Neural cell (in vitro differentiated cells): ENCODE measurements at regions not wholly inside any gene's neighbourhood (a gene's known extent, or its start where the extent isn't known, plus 50 kb on each side); places are given as distances from the start of the nearest gene placed in this dataset.

Source experiments
- H2AFZ ChIP-seq: fragments of 200-600, 300-800 bp; sonication (generic), shearing (Covaris generic); 2 replicates; pipeline ENCODE4 v1.6.0; 2014; ENCODE audit warnings: low read depth, mild to moderate bottlenecking, antibody characterized with exemption, low read length, moderate library complexity
- H3F3A ChIP-seq: fragments of 200-600 bp; shearing (Covaris generic); 2 replicates; pipeline ENCODE4 v1.6.1; 2016; ENCODE audit warnings: mild to moderate bottlenecking, moderate library complexity, mixed read lengths, antibody characterized with exemption, low read length; ENCODE audit not compliant: insufficient read depth, poor library complexity, severe bottlenecking
- H3K27ac ChIP-seq: fragments of 200-600, 300-800 bp; sonication (generic), shearing (Covaris generic); 2 replicates; pipeline ENCODE4 v1.5.1; 2014; ENCODE audit warnings: mild to moderate bottlenecking, low read length, moderate library complexity
- H3K27me3 ChIP-seq: fragments of 300-800, 200-600 bp; sonication (generic), shearing (Covaris generic); 2 replicates; pipeline ENCODE4 v1.6.0; 2014; ENCODE audit warnings: mild to moderate bottlenecking, low read depth, low read length, moderate library complexity; ENCODE audit not compliant: insufficient read depth
- H3K36me3 ChIP-seq: fragments of 300-800, 200-600 bp; sonication (generic), shearing (Covaris generic); 2 replicates; pipeline ENCODE4 v1.5.1; 2014; ENCODE audit warnings: mild to moderate bottlenecking, antibody characterized with exemption, low read length, moderate library complexity; ENCODE audit not compliant: insufficient read depth
- H3K4me2 ChIP-seq: fragments of 300-800, 200-600 bp; sonication (generic), shearing (Covaris generic); 2 replicates; pipeline ENCODE4 v1.6.0; 2014; ENCODE audit warnings: mild to moderate bottlenecking, low read length
- H3K4me3 ChIP-seq: fragments of 300-800, 200-600 bp; sonication (generic), shearing (Covaris generic); 2 replicates; pipeline ENCODE4 v1.5.1; 2014; ENCODE audit warnings: mild to moderate bottlenecking, low read length, moderate library complexity
- H3K79me2 ChIP-seq: fragments of 200-600 bp; shearing (Covaris generic); replicated peaks from 2 replicates; pipeline ENCODE4 v1.6.0; 2014; ENCODE audit warnings: mild to moderate bottlenecking, low read length, moderate library complexity; ENCODE audit not compliant: insufficient read depth
- H3K9ac ChIP-seq: fragments of 300-800, 200-600 bp; sonication (generic), shearing (Covaris generic); 2 replicates; pipeline ENCODE4 v1.6.1; 2016; ENCODE audit warnings: mild to moderate bottlenecking, low read length, mixed read lengths
- H3K9me2 ChIP-seq: fragments of 200-600 bp; shearing (Covaris generic); 2 replicates; pipeline ENCODE4 v1.6.1; 2016; ENCODE audit warnings: mild to moderate bottlenecking, low read length, mixed read lengths; ENCODE audit not compliant: insufficient read depth
- H3K9me3 ChIP-seq: fragments of 200-600, 300-800 bp; sonication (generic), shearing (Covaris generic); 2 replicates; pipeline ENCODE4 v1.6.1; 2016; ENCODE audit warnings: mild to moderate bottlenecking, mixed run types, low read length, moderate library complexity, mixed read lengths
- H4K20me1 ChIP-seq: fragments of 200-600 bp; shearing (Covaris generic); 2 replicates; pipeline ENCODE4 v1.6.1; 2016; ENCODE audit warnings: mild to moderate bottlenecking, mixed run types; ENCODE audit not compliant: insufficient read depth
- EP300 ChIP-seq: fragments of 450-650 bp; conservative IDR thresholded peaks from 2 replicates; pipeline ENCODE4 v1.6.1; 2014; ENCODE audit warnings: antibody characterized with exemption, mild to moderate bottlenecking, moderate library complexity; ENCODE audit not compliant: poor library complexity, severe bottlenecking
- EZH2 ChIP-seq: fragments of 200-600, 300-800 bp; shearing (Covaris generic), sonication (generic); IDR thresholded peaks from 2 replicates; pipeline ENCODE4 v1.6.1; 2014; ENCODE audit warnings: antibody characterized with exemption, low read length, borderline replicate concordance, mild to moderate bottlenecking; ENCODE audit not compliant: insufficient read depth, poor library complexity, severe bottlenecking
- POLR2AphosphoS5 ChIP-seq: IDR thresholded peaks from 2 replicates; pipeline ENCODE4 v1.6.1; 2012
- RAD21 ChIP-seq: fragments of 450-650 bp; conservative IDR thresholded peaks from 2 replicates; pipeline ENCODE4 v1.6.1; 2014; ENCODE audit warnings: antibody characterized with exemption, mild to moderate bottlenecking, moderate library complexity
- SMC3 ChIP-seq: fragments of 450-650 bp; conservative IDR thresholded peaks from 2 replicates; pipeline ENCODE4 v1.6.1; 2014; ENCODE audit warnings: antibody characterized with exemption, mild to moderate bottlenecking, moderate library complexity; ENCODE audit not compliant: poor library complexity
- TAF1 ChIP-seq: IDR thresholded peaks from 2 replicates; pipeline ENCODE4 v1.6.1; 2012; ENCODE audit warnings: low read depth
- TF ChIP-seq, protein P1 (sequence below): IDR thresholded peaks from 2 replicates; pipeline ENCODE4 v1.6.1; 2012; ENCODE audit warnings: borderline replicate concordance
- TF ChIP-seq, protein P2 (sequence below): fragments of 450-650 bp; IDR thresholded peaks from 2 replicates; pipeline ENCODE4 v1.5.1; 2014; ENCODE audit warnings: antibody characterized with exemption, mild to moderate bottlenecking, moderate library complexity; ENCODE audit not compliant: poor library complexity, severe bottlenecking

DNA sequence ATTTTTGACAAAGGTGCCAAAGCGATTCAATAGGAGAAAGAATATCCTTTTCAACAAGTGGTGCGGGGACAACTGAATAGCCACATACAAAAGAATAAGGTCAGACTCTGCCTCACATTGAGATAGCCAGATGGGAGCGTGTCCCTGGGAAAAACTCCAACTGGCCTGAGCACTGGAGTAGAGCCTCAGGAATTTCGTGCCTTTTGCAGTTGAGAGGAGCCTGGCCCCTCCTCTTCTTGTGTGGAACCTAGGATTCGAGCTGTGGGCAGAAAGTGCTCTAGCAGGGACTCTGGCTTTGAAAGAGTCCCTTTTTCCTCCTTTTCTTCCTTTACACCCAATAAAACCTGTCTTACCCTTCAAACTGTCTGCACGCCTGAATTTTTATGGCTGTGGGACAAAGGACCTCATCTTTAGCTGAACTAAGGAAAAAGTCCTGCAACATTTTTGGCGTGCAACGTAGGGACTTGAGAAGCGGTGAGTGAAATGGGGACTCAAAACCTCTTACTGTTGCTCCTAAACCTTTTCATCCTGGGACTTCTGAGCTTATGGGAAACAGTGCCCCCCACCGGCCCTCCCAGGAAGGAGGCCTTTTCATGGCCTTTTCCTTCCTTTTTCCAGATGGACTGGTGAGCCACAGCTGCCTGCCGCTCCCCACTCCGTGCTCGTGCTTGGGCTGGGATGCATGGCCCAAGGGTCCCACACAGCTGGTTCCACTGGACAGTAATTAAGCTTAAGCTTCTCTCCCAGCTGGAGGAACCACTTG, 68.6 kb downstream of the BMP15 start (continued):
- TF ChIP-seq, protein P1, sequence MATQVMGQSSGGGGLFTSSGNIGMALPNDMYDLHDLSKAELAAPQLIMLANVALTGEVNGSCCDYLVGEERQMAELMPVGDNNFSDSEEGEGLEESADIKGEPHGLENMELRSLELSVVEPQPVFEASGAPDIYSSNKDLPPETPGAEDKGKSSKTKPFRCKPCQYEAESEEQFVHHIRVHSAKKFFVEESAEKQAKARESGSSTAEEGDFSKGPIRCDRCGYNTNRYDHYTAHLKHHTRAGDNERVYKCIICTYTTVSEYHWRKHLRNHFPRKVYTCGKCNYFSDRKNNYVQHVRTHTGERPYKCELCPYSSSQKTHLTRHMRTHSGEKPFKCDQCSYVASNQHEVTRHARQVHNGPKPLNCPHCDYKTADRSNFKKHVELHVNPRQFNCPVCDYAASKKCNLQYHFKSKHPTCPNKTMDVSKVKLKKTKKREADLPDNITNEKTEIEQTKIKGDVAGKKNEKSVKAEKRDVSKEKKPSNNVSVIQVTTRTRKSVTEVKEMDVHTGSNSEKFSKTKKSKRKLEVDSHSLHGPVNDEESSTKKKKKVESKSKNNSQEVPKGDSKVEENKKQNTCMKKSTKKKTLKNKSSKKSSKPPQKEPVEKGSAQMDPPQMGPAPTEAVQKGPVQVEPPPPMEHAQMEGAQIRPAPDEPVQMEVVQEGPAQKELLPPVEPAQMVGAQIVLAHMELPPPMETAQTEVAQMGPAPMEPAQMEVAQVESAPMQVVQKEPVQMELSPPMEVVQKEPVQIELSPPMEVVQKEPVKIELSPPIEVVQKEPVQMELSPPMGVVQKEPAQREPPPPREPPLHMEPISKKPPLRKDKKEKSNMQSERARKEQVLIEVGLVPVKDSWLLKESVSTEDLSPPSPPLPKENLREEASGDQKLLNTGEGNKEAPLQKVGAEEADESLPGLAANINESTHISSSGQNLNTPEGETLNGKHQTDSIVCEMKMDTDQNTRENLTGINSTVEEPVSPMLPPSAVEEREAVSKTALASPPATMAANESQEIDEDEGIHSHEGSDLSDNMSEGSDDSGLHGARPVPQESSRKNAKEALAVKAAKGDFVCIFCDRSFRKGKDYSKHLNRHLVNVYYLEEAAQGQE, result no peak
- TF ChIP-seq TAF1 (no peak), RAD21 (no peak)

DNA sequence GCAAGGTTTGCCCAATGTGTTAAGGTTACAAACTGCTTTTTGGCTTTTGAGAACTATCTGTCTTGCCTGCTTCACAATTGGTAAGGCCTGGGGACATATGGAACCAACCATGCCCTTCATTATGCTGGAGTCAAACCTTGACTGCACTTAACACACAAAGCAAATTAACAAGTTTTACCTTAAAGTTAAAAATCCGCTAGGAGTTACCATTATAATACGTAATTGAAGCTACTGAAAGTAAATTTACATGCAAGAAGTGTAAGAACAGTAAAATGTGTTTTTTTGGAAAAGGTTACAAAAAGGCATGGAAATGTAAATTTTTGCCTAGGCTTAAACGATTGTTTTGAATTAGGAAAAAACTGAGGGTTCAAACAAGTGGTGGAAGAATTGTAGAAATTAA, 69.7 kb downstream of the BMP15 start:
- Histone ChIP-seq H3K27me3 (no peaks in the 10 kb centered on the region), H2AFZ (no peak overlapping the region), H3K9me2 (no peaks in the 10 kb centered on the region), H3K36me3 (no peaks in the 10 kb centered on the region), H3K79me2 (no peaks in the 10 kb centered on the region), H3F3A (no peaks in the 10 kb centered on the region), H4K20me1 (no peaks in the 10 kb centered on the region), H3K9ac (no peak overlapping the region), H3K4me2 (no peak overlapping the region), H3K9me3 (no peaks in the 10 kb centered on the region), H3K27ac (no peak overlapping the region), H3K4me3 (no peak overlapping the region)
- TF ChIP-seq, protein P2, sequence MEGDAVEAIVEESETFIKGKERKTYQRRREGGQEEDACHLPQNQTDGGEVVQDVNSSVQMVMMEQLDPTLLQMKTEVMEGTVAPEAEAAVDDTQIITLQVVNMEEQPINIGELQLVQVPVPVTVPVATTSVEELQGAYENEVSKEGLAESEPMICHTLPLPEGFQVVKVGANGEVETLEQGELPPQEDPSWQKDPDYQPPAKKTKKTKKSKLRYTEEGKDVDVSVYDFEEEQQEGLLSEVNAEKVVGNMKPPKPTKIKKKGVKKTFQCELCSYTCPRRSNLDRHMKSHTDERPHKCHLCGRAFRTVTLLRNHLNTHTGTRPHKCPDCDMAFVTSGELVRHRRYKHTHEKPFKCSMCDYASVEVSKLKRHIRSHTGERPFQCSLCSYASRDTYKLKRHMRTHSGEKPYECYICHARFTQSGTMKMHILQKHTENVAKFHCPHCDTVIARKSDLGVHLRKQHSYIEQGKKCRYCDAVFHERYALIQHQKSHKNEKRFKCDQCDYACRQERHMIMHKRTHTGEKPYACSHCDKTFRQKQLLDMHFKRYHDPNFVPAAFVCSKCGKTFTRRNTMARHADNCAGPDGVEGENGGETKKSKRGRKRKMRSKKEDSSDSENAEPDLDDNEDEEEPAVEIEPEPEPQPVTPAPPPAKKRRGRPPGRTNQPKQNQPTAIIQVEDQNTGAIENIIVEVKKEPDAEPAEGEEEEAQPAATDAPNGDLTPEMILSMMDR, result no peak
- no peak for TF ChIP-seq POLR2AphosphoS5
- no peak for TF ChIP-seq SMC3
- TF ChIP-seq TAF1, result no peak
- TF ChIP-seq EZH2, result no peak
- no peak for TF ChIP-seq EP300
- TF ChIP-seq, protein P1, result no peak
- no peak for TF ChIP-seq RAD21
